GM23338 (cell line): ENCODE measurements at regions not wholly inside any gene's neighbourhood (a gene's known extent, or its start where the extent isn't known, plus 50 kb on each side); places are given as distances from the start of the nearest gene placed in this dataset.

Source experiments
- CTCF ChIP-seq, 2 experiments: fragments of 200-600 bp in 1 of 2; sonication (generic) in 1 of 2; conservative IDR thresholded peaks; 2 replicates each; pipeline versions ENCODE4 v1.5.1 to v1.6.1; 2016 to 2017; ENCODE audit warnings: antibody characterized with exemption in 2 of 2, low read depth in 2 of 2, mild to moderate bottlenecking in 2 of 2, moderate library complexity in 1 of 2
- EZH2 ChIP-seq: fragments of 200-600 bp; sonication (generic); IDR thresholded peaks from one replicate; pipeline ENCODE4 v1.8.0; 2017; ENCODE audit warnings: antibody characterized with exemption, mild to moderate bottlenecking, low read depth; ENCODE audit not compliant: unreplicated experiment
- JUNB ChIP-seq: IDR thresholded peaks from one replicate; pipeline ENCODE4 v1.6.1; 2016; ENCODE audit warnings: antibody characterized with exemption; ENCODE audit not compliant: unreplicated experiment
- POLR2AphosphoS5 ChIP-seq: IDR thresholded peaks from 2 replicates; pipeline ENCODE4 v1.6.1; 2016; ENCODE audit warnings: antibody characterized with exemption, low read depth
- REST ChIP-seq: IDR thresholded peaks from one replicate; pipeline ENCODE4 v1.6.1; 2018; ENCODE audit warnings: antibody characterized with exemption; ENCODE audit not compliant: unreplicated experiment
- ZNF114 ChIP-seq: fragments of 250-450 bp; sonication (Bioruptor Pico); IDR thresholded peaks from 2 replicates; pipeline ENCODE4 v1.5.0; 2020; ENCODE audit warnings: mild to moderate bottlenecking, moderate library complexity

- TF ChIP-seq CTCF (conservative IDR thresholded peaks at IDR 0.05; ENCODE audit: low read depth in 2 of 2) (no peak), ZNF114 (CRISPR knock-in tag) (no peak), JUNB (no peak), EZH2 (no peak), POLR2AphosphoS5 (no peak), REST (no peak)
Measured at GRCh38 chr9:18275313-18275990, 198.5 kb upstream of the ADAMTSL1 start.
